ENCODE measurements at regions not wholly inside any gene's neighbourhood (a gene's known extent, or its start where the extent isn't known, plus 50 kb on each side); places are given as distances from the start of the nearest gene placed in this dataset.
"Not testable (repeated sequence)": the region's sequence is repeated elsewhere in the genome, so short reads cannot be mapped to it uniquely, and the experiment has no call there.

- Histone ChIP-seq H3K27me3 (ENCODE audit: control insufficient read depth in 5 of 5, insufficient read depth in 4 of 5, low read length in 5 of 5) (no peaks in the 10 kb centered on the region), H3K4me1 (ENCODE audit: control insufficient read depth in 5 of 5, insufficient read depth in 5 of 5, low read length in 5 of 5) (no peaks in the 10 kb centered on the region), H3K9me3 (ENCODE audit: control insufficient read depth in 5 of 5, low read length in 5 of 5) (no peaks in the 10 kb centered on the region), H3K27ac (ENCODE audit: low read depth, low read length) (no peak overlapping the region), H3K9ac (ENCODE audit: low read length in 5 of 5) (no peak overlapping the region), H3K36me3 (ENCODE audit: control insufficient read depth in 5 of 5, insufficient read depth in 5 of 5, low read length in 5 of 5) (no peaks in the 10 kb centered on the region), H3K4me3 (ENCODE audit: low read depth in 1 of 5, low read length in 5 of 5) (no peak overlapping the region)
Measured at GRCh38 chr14:49959822-49960408, 67.0 kb downstream of the ARF6 start.

GRCh38 chr14:49960453-49960852 lies 67.6 kb downstream of the ARF6 start:
- H3K27me3 ChIP-seq (ENCODE audit: control insufficient read depth in 5 of 5, insufficient read depth in 4 of 5, low read length in 5 of 5), result no peaks in the 10 kb centered on the region
- H3K36me3 ChIP-seq (ENCODE audit: control insufficient read depth in 5 of 5, insufficient read depth in 5 of 5, low read length in 5 of 5), result no peaks in the 10 kb centered on the region
- H3K4me1 ChIP-seq (ENCODE audit: control insufficient read depth in 5 of 5, insufficient read depth in 5 of 5, low read length in 5 of 5), result no peaks in the 10 kb centered on the region
- no peak overlapping the region for H3K27ac ChIP-seq (ENCODE audit: low read depth, low read length)
- no peaks in the 10 kb centered on the region for H3K9me3 ChIP-seq (ENCODE audit: control insufficient read depth in 5 of 5, low read length in 5 of 5)
- H3K4me3 ChIP-seq (ENCODE audit: low read depth in 1 of 5, low read length in 5 of 5), result no peak overlapping the region
- H3K9ac ChIP-seq (ENCODE audit: low read length in 5 of 5), result no peak overlapping the region

GRCh38 chr14:49961270-49962222 lies 68.7 kb downstream of the ARF6 start:
- H3K9me3 ChIP-seq (ENCODE audit: control insufficient read depth in 5 of 5, low read length in 5 of 5), result no peaks in the 10 kb centered on the region
- H3K9ac ChIP-seq (ENCODE audit: low read length in 5 of 5), result no peak overlapping the region
- H3K4me3 ChIP-seq (ENCODE audit: low read depth in 1 of 5, low read length in 5 of 5), result no peak overlapping the region
- peaks cover 0 to 4% (median 0%) of the 10 kb centered on the region in 5 donors for H3K4me1 ChIP-seq (ENCODE audit: control insufficient read depth in 5 of 5, insufficient read depth in 5 of 5, low read length in 5 of 5)
- H3K27me3 ChIP-seq (ENCODE audit: control insufficient read depth in 5 of 5, insufficient read depth in 4 of 5, low read length in 5 of 5), result no peaks in the 10 kb centered on the region
- H3K36me3 ChIP-seq (ENCODE audit: control insufficient read depth in 5 of 5, insufficient read depth in 5 of 5, low read length in 5 of 5), result no peaks in the 10 kb centered on the region
- no peak overlapping the region for H3K27ac ChIP-seq (ENCODE audit: low read depth, low read length)

GRCh38 chr14:49962621-49963020 lies 69.7 kb downstream of the ARF6 start:
- Histone ChIP-seq H3K9ac (ENCODE audit: low read length in 5 of 5) (no peak overlapping the region), H3K27ac (ENCODE audit: low read depth, low read length) (no peak overlapping the region), H3K36me3 (ENCODE audit: control insufficient read depth in 5 of 5, insufficient read depth in 5 of 5, low read length in 5 of 5) (no peaks in the 10 kb centered on the region), H3K9me3 (ENCODE audit: control insufficient read depth in 5 of 5, low read length in 5 of 5) (no peaks in the 10 kb centered on the region), H3K27me3 (ENCODE audit: control insufficient read depth in 5 of 5, insufficient read depth in 4 of 5, low read length in 5 of 5) (no peaks in the 10 kb centered on the region), H3K4me1 (ENCODE audit: control insufficient read depth in 5 of 5, insufficient read depth in 5 of 5, low read length in 5 of 5) (peaks cover 0 to 5% (median 0%) of the 10 kb centered on the region in 5 donors), H3K4me3 (ENCODE audit: low read depth in 1 of 5, low read length in 5 of 5) (no peak overlapping the region)

GRCh38 chr14:49965068-49965651 lies 72.3 kb downstream of the ARF6 start:
- H3K27me3 ChIP-seq (ENCODE audit: control insufficient read depth in 5 of 5, insufficient read depth in 4 of 5, low read length in 5 of 5); H3K4me1 ChIP-seq (ENCODE audit: control insufficient read depth in 5 of 5, insufficient read depth in 5 of 5, low read length in 5 of 5); H3K9ac ChIP-seq (ENCODE audit: low read length in 5 of 5); H3K27ac ChIP-seq (ENCODE audit: low read depth, low read length); H3K9me3 ChIP-seq (ENCODE audit: control insufficient read depth in 5 of 5, low read length in 5 of 5); H3K36me3 ChIP-seq (ENCODE audit: control insufficient read depth in 5 of 5, insufficient read depth in 5 of 5, low read length in 5 of 5); H3K4me3 ChIP-seq (ENCODE audit: low read depth in 1 of 5, low read length in 5 of 5): not testable (repeated sequence)

- peaks cover 3 to 20% (median 14%) of the 10 kb centered on the region in 5 donors for H3K4me1 ChIP-seq (ENCODE audit: control insufficient read depth in 5 of 5, insufficient read depth in 5 of 5, low read length in 5 of 5)
- no peaks in the 10 kb centered on the region for H3K36me3 ChIP-seq (ENCODE audit: control insufficient read depth in 5 of 5, insufficient read depth in 5 of 5, low read length in 5 of 5)
- H3K27ac ChIP-seq (ENCODE audit: low read depth, low read length), result no peak overlapping the region
- no peaks in the 10 kb centered on the region for H3K27me3 ChIP-seq (ENCODE audit: control insufficient read depth in 5 of 5, insufficient read depth in 4 of 5, low read length in 5 of 5)
- H3K9ac ChIP-seq (ENCODE audit: low read length in 5 of 5), result no peak overlapping the region
- H3K9me3 ChIP-seq (ENCODE audit: control insufficient read depth in 5 of 5, low read length in 5 of 5), result no peaks in the 10 kb centered on the region
- no peak overlapping the region for H3K4me3 ChIP-seq (ENCODE audit: low read depth in 1 of 5, low read length in 5 of 5)
Measured at GRCh38 chr14:49966304-49966809, 73.5 kb downstream of the ARF6 start.

GRCh38 chr14:49966971-49967630 lies 74.2 kb downstream of the ARF6 start:
- Histone ChIP-seq H3K9ac (ENCODE audit: low read length in 5 of 5) (no peak overlapping the region), H3K4me1 (ENCODE audit: control insufficient read depth in 5 of 5, insufficient read depth in 5 of 5, low read length in 5 of 5) (peaks cover 3 to 28% (median 22%) of the 10 kb centered on the region in 5 donors), H3K9me3 (ENCODE audit: control insufficient read depth in 5 of 5, low read length in 5 of 5) (no peaks in the 10 kb centered on the region), H3K27ac (ENCODE audit: low read depth, low read length) (no peak overlapping the region), H3K27me3 (ENCODE audit: control insufficient read depth in 5 of 5, insufficient read depth in 4 of 5, low read length in 5 of 5) (no peaks in the 10 kb centered on the region), H3K4me3 (ENCODE audit: low read depth in 1 of 5, low read length in 5 of 5) (no peak overlapping the region), H3K36me3 (ENCODE audit: control insufficient read depth in 5 of 5, insufficient read depth in 5 of 5, low read length in 5 of 5) (no peaks in the 10 kb centered on the region)

GRCh38 chr14:49969961-49970360 lies 77.1 kb downstream of the ARF6 start:
- H3K9me3 ChIP-seq (ENCODE audit: control insufficient read depth in 5 of 5, low read length in 5 of 5), result no peaks in the 10 kb centered on the region
- peak overlapping the region in 1 of 5 donors; percentile 34 for H3K4me3 ChIP-seq (ENCODE audit: low read depth in 1 of 5, low read length in 5 of 5)
- H3K9ac ChIP-seq (ENCODE audit: low read length in 5 of 5), result peak overlapping the region in 2 of 5 donors; percentile 20 to 52
- H3K36me3 ChIP-seq (ENCODE audit: control insufficient read depth in 5 of 5, insufficient read depth in 5 of 5, low read length in 5 of 5), result no peaks in the 10 kb centered on the region
- H3K4me1 ChIP-seq (ENCODE audit: control insufficient read depth in 5 of 5, insufficient read depth in 5 of 5, low read length in 5 of 5), result peaks cover 6 to 45% (median 39%) of the 10 kb centered on the region in 5 donors
- H3K27me3 ChIP-seq (ENCODE audit: control insufficient read depth in 5 of 5, insufficient read depth in 4 of 5, low read length in 5 of 5), result no peaks in the 10 kb centered on the region
- peak overlapping the region; percentile 64 for H3K27ac ChIP-seq (ENCODE audit: low read depth, low read length)

- H3K36me3 ChIP-seq (ENCODE audit: control insufficient read depth in 5 of 5, insufficient read depth in 5 of 5, low read length in 5 of 5), result no peaks in the 10 kb centered on the region
- H3K9me3 ChIP-seq (ENCODE audit: control insufficient read depth in 5 of 5, low read length in 5 of 5), result no peaks in the 10 kb centered on the region
- H3K9ac ChIP-seq (ENCODE audit: low read length in 5 of 5), result peak overlapping the region in 2 of 5 donors; percentile 4 to 52
- H3K4me1 ChIP-seq (ENCODE audit: control insufficient read depth in 5 of 5, insufficient read depth in 5 of 5, low read length in 5 of 5), result peaks cover 6 to 51% (median 43%) of the 10 kb centered on the region in 5 donors
- peak overlapping the region; percentile 64 for H3K27ac ChIP-seq (ENCODE audit: low read depth, low read length)
- H3K4me3 ChIP-seq (ENCODE audit: low read depth in 1 of 5, low read length in 5 of 5), result peak overlapping the region in 3 of 5 donors; percentile 2 to 34 (median 15)
- H3K27me3 ChIP-seq (ENCODE audit: control insufficient read depth in 5 of 5, insufficient read depth in 4 of 5, low read length in 5 of 5), result no peaks in the 10 kb centered on the region
Measured at GRCh38 chr14:49970474-49971147, 77.7 kb downstream of the ARF6 start.

All from subcutaneous abdominal adipose tissue (tissue), 5 donors.